Gastroesophageal sphincter (tissue), 3 donors: ENCODE measurements at regions not wholly inside any gene's neighbourhood (a gene's known extent, or its start where the extent isn't known, plus 50 kb on each side); places are given as distances from the start of the nearest gene placed in this dataset.

Experiments used
- POLR2A ChIP-seq, 2 donors: fragments of 450-650 bp; IDR thresholded peaks; one replicate each; pipeline ENCODE4 v1.6.1; 2017; ENCODE audit warnings: antibody characterized with exemption in 2 of 2, mild to moderate bottlenecking in 2 of 2, moderate library complexity in 1 of 2
- POLR2AphosphoS5 ChIP-seq: sonication (generic); formaldehyde crosslinking; IDR thresholded peaks from one replicate; pipeline ENCODE4 v1.6.1; 2017; ENCODE audit warnings: antibody characterized with exemption
- TF ChIP-seq, protein P1 (sequence below), 4 experiments: fragments of 200-600 bp in 2 of 4; fragments of 450-650 bp in 2 of 4; sonication (generic) in 1 of 4; IDR thresholded peaks; one replicate each; pipeline ENCODE4 v1.5.1; 2017 to 2019; ENCODE audit warnings: antibody characterized with exemption in 4 of 4, mild to moderate bottlenecking in 2 of 4, moderate library complexity in 2 of 4

DNA sequence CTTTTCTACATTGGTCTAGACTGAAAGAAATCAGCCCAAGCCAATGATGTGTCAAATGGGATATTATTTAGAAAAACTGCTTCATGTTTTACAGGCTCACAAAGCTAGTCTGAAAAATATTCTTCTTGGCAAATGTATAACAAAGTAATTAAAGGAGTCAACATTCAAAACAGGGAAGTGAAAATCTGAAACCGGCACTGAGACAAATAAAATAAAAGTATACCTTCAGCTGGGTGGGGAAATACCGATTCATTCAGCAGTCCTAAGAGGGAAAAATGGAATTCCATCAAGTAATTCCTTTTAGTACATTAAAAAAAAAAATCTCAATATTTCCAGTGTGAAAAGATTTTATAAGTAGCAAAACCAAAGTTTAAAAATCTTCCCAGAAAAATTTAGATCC, 259.6 kb upstream of the SLC24A2 start:
- TF ChIP-seq, protein P1, sequence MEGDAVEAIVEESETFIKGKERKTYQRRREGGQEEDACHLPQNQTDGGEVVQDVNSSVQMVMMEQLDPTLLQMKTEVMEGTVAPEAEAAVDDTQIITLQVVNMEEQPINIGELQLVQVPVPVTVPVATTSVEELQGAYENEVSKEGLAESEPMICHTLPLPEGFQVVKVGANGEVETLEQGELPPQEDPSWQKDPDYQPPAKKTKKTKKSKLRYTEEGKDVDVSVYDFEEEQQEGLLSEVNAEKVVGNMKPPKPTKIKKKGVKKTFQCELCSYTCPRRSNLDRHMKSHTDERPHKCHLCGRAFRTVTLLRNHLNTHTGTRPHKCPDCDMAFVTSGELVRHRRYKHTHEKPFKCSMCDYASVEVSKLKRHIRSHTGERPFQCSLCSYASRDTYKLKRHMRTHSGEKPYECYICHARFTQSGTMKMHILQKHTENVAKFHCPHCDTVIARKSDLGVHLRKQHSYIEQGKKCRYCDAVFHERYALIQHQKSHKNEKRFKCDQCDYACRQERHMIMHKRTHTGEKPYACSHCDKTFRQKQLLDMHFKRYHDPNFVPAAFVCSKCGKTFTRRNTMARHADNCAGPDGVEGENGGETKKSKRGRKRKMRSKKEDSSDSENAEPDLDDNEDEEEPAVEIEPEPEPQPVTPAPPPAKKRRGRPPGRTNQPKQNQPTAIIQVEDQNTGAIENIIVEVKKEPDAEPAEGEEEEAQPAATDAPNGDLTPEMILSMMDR (IDR thresholded peaks at IDR 0.05), result no peak
- TF ChIP-seq POLR2A (IDR thresholded peaks at IDR 0.05) (no peak), POLR2AphosphoS5 (no peak)
